ENCODE measurements at regions not wholly inside any gene's neighbourhood (a gene's known extent, or its start where the extent isn't known, plus 50 kb on each side); places are given as distances from the start of the nearest gene placed in this dataset.

GRCh38 chr12:11963841-11964471, 106.8 kb upstream of the BCL2L14 start:
- H2AFZ ChIP-seq (ENCODE audit: low read length): no peak overlapping the region
- H3K4me1 ChIP-seq (ENCODE audit: insufficient read depth, low read length, poor library complexity, severe bottlenecking): no peaks in the 10 kb centered on the region
- ChIA-PET CTCF (ENCODE audit: unreplicated experiment) (no interaction called here), POLR2A (interaction anchor here (0.5 to 1.4 kb wide), 4 partner anchors 9 to 609 kb away, joined by 3 to 5 read pairs (median 4); no protein-coding TSS in a partner anchor)
- H3K27ac ChIP-seq (ENCODE audit: low read depth, low read length, poor library complexity, severe bottlenecking): no peak overlapping the region
- no peaks in the 10 kb centered on the region for H4K20me1 ChIP-seq (ENCODE audit: insufficient read depth, low read length)
- no peak for DNase-seq (ENCODE audit: low spot score)
- no peak overlapping the region for H3K4me2 ChIP-seq (ENCODE audit: low read length)
- TF ChIP-seq CTCF (conservative IDR thresholded peaks at IDR 0.05; ENCODE audit: low read length): no peak
- no peak for TF ChIP-seq EZH2phosphoT487 (IDR thresholded peaks at IDR 0.05; ENCODE audit: borderline replicate concordance, low read depth, low read length)
- H3K9me2 ChIP-seq (ENCODE audit: insufficient read depth, low read length): no peaks in the 10 kb centered on the region
- BruUV-seq (replicated peaks): no TSS peak
- no peaks in the 10 kb centered on the region for H3K79me2 ChIP-seq (ENCODE audit: insufficient read depth, low read depth, low read length)
- no peaks in the 10 kb centered on the region for H3K9me3 ChIP-seq (ENCODE audit: low read length)
- intact Hi-C loops (cut with micrococcal nuclease; ENCODE audit: unreplicated experiment): no loop called here
- no peak overlapping the region for H3K4me3 ChIP-seq (ENCODE audit: low read depth, low read length, poor library complexity, severe bottlenecking)
- H3K36me3 ChIP-seq (ENCODE audit: insufficient read depth, low read length): no peaks in the 10 kb centered on the region

GRCh38 chr12:11965258-11965910, 105.4 kb upstream of the BCL2L14 start:
- DNase-seq (ENCODE audit: low spot score): no peak
- intact Hi-C loops (cut with micrococcal nuclease; ENCODE audit: unreplicated experiment): no loop called here
- POLR2A ChIA-PET: interaction anchor here (1.2 kb wide), 1 partner anchor 7 kb away, joined by 4 read pairs; no protein-coding TSS in a partner anchor
- H3K9me3 ChIP-seq (ENCODE audit: low read length): no peaks in the 10 kb centered on the region
- CTCF ChIA-PET (ENCODE audit: unreplicated experiment): no interaction called here
- H3K36me3 ChIP-seq (ENCODE audit: insufficient read depth, low read length): no peaks in the 10 kb centered on the region
- no TSS peak for BruUV-seq (replicated peaks)
- H3K9me2 ChIP-seq (ENCODE audit: insufficient read depth, low read length): no peaks in the 10 kb centered on the region
- H3K4me3 ChIP-seq (ENCODE audit: low read depth, low read length, poor library complexity, severe bottlenecking): no peak overlapping the region
- H3K4me2 ChIP-seq (ENCODE audit: low read length): no peak overlapping the region
- TF ChIP-seq CTCF (conservative IDR thresholded peaks at IDR 0.05; ENCODE audit: low read length) (no peak), EZH2phosphoT487 (IDR thresholded peaks at IDR 0.05; ENCODE audit: borderline replicate concordance, low read depth, low read length) (no peak)
- H3K27ac ChIP-seq (ENCODE audit: low read depth, low read length, poor library complexity, severe bottlenecking): no peak overlapping the region
- H2AFZ ChIP-seq (ENCODE audit: low read length): no peak overlapping the region
- H3K4me1 ChIP-seq (ENCODE audit: insufficient read depth, low read length, poor library complexity, severe bottlenecking): no peaks in the 10 kb centered on the region
- no peaks in the 10 kb centered on the region for H4K20me1 ChIP-seq (ENCODE audit: insufficient read depth, low read length)
- no peaks in the 10 kb centered on the region for H3K79me2 ChIP-seq (ENCODE audit: insufficient read depth, low read depth, low read length)
